ENCODE measurements at regions not wholly inside any gene's neighbourhood (a gene's known extent, or its start where the extent isn't known, plus 50 kb on each side); places are given as distances from the start of the nearest gene placed in this dataset.

GRCh38 chr2:145043399-145043834, 523.5 kb upstream of the ZEB2 start:
- Mint-ChIP-seq H3K4me1 (ENCODE audit: unreplicated experiment) (peaks cover 21% of the 10 kb centered on the region), H3K27me3 (ENCODE audit: unreplicated experiment) (no peaks in the 10 kb centered on the region), H3K9me3 (ENCODE audit: unreplicated experiment) (no peaks in the 10 kb centered on the region), H3K27ac (ENCODE audit: unreplicated experiment) (no peak overlapping the region), H3K4me3 (ENCODE audit: unreplicated experiment) (no peak overlapping the region), H3K36me3 (ENCODE audit: unreplicated experiment) (peaks cover 6% of the 10 kb centered on the region)
- TF ChIP-seq, protein P1, sequence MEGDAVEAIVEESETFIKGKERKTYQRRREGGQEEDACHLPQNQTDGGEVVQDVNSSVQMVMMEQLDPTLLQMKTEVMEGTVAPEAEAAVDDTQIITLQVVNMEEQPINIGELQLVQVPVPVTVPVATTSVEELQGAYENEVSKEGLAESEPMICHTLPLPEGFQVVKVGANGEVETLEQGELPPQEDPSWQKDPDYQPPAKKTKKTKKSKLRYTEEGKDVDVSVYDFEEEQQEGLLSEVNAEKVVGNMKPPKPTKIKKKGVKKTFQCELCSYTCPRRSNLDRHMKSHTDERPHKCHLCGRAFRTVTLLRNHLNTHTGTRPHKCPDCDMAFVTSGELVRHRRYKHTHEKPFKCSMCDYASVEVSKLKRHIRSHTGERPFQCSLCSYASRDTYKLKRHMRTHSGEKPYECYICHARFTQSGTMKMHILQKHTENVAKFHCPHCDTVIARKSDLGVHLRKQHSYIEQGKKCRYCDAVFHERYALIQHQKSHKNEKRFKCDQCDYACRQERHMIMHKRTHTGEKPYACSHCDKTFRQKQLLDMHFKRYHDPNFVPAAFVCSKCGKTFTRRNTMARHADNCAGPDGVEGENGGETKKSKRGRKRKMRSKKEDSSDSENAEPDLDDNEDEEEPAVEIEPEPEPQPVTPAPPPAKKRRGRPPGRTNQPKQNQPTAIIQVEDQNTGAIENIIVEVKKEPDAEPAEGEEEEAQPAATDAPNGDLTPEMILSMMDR (IDR thresholded peaks at IDR 0.05): no peak
- DNase-seq (ENCODE audit: extremely low spot score, unreplicated experiment): no peak

GRCh38 chr2:145041706-145042105, 521.8 kb upstream of the ZEB2 start:
- Mint-ChIP-seq H3K27ac (ENCODE audit: unreplicated experiment) (no peak overlapping the region), H3K36me3 (ENCODE audit: unreplicated experiment) (peaks cover 6% of the 10 kb centered on the region)

GRCh38 chr2:145040433-145040832, 520.5 kb upstream of the ZEB2 start:
- no peak overlapping the region for H3K4me3 Mint-ChIP-seq (ENCODE audit: unreplicated experiment)
- no peak for DNase-seq (ENCODE audit: extremely low spot score, unreplicated experiment)
- H3K4me1 Mint-ChIP-seq (ENCODE audit: unreplicated experiment): peaks cover 47% of the 10 kb centered on the region
- H3K27me3 Mint-ChIP-seq (ENCODE audit: unreplicated experiment): no peaks in the 10 kb centered on the region
- no peak overlapping the region for H3K27ac Mint-ChIP-seq (ENCODE audit: unreplicated experiment)
- TF ChIP-seq, protein P1 (IDR thresholded peaks at IDR 0.05): no peak
- no peaks in the 10 kb centered on the region for H3K9me3 Mint-ChIP-seq (ENCODE audit: unreplicated experiment)
- peaks cover 3% of the 10 kb centered on the region for H3K36me3 Mint-ChIP-seq (ENCODE audit: unreplicated experiment)

More at GRCh38 chr2:145041706-145042105, 521.8 kb upstream of the ZEB2 start:
- H3K9me3 Mint-ChIP-seq (ENCODE audit: unreplicated experiment): no peaks in the 10 kb centered on the region
- H3K4me3 Mint-ChIP-seq (ENCODE audit: unreplicated experiment): no peak overlapping the region
- no peak for DNase-seq (ENCODE audit: extremely low spot score, unreplicated experiment)
- TF ChIP-seq, protein P1 (IDR thresholded peaks at IDR 0.05): no peak
- peaks cover 36% of the 10 kb centered on the region for H3K4me1 Mint-ChIP-seq (ENCODE audit: unreplicated experiment)
- no peaks in the 10 kb centered on the region for H3K27me3 Mint-ChIP-seq (ENCODE audit: unreplicated experiment)

DNA sequence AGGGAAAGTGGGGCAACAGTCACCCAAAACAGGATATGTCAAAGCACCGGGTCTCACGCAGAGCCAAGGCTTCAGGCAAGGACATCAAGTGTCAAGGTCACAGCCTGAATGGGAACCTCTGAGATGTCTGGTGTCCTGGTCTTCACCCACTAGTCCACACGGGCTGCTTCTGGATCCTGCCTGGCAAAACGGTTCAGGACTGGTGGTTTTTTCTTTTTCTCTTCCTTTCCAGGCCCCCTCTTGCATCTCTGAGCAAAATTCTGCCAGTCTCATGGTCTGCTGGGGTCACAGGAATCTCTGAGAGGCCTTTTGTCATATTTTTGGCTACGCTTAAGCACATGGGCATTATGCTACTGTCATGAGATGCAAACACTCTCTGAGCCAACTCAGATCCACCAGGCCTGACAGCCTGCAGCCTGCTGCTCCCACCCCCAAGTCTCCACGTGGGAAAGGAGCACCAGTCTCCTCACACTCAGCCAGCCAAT, 518.2 kb upstream of the ZEB2 start:
- H3K4me1 Mint-ChIP-seq (ENCODE audit: unreplicated experiment): peaks cover 43% of the 10 kb centered on the region
- peak overlapping the region; percentile 90 for H3K27ac Mint-ChIP-seq (ENCODE audit: unreplicated experiment)
- peaks cover 3% of the 10 kb centered on the region for H3K36me3 Mint-ChIP-seq (ENCODE audit: unreplicated experiment)
- no peaks in the 10 kb centered on the region for H3K27me3 Mint-ChIP-seq (ENCODE audit: unreplicated experiment)
- no peak for DNase-seq (ENCODE audit: extremely low spot score, unreplicated experiment)
- TF ChIP-seq, protein P1 (IDR thresholded peaks at IDR 0.05): no peak
- H3K9me3 Mint-ChIP-seq (ENCODE audit: unreplicated experiment): no peaks in the 10 kb centered on the region
- peak overlapping the region; percentile 31 for H3K4me3 Mint-ChIP-seq (ENCODE audit: unreplicated experiment)

DNA sequence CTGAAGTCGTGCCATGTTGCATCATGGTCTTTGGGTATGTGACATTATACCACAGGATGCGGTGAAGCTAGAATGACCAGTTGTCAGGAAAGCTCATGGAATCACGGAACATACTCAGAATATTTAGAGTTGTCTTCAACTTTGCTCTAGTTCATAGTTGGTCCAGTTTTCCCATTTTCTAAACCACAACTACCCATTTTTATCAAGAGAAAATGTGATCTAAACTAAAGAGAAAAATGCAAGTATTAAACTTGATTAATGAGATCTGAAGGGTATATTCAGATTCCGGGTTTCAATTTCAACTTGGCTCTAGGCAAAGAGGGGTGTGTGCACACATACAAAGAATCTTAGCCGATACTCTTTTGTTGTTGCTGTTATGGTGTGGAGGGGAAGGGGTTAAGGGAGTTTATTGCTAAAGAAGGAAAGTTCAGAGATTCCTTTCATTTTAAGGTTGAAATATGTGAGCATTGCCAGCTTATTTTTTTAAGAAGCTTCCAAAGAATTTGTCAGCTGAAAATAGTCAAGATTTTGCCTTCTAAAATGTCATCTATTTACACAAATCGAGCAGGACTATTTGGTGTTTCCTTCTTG, 516.6 kb upstream of the ZEB2 start:
- Mint-ChIP-seq H3K9me3 (ENCODE audit: unreplicated experiment) (no peaks in the 10 kb centered on the region), H3K27me3 (ENCODE audit: unreplicated experiment) (no peaks in the 10 kb centered on the region), H3K27ac (ENCODE audit: unreplicated experiment) (peak overlapping the region; percentile 90), H3K4me3 (ENCODE audit: unreplicated experiment) (peak overlapping the region; percentile 71), H3K4me1 (ENCODE audit: unreplicated experiment) (peaks cover 33% of the 10 kb centered on the region), H3K36me3 (ENCODE audit: unreplicated experiment) (no peaks in the 10 kb centered on the region)
- DNase-seq (ENCODE audit: extremely low spot score, unreplicated experiment): no peak
- TF ChIP-seq, protein P1 (IDR thresholded peaks at IDR 0.05): no peak

All from osteocyte (in vitro differentiated cells).